BJ (cell line): ENCODE measurements at regions not wholly inside any gene's neighbourhood (a gene's known extent, or its start where the extent isn't known, plus 50 kb on each side); places are given as distances from the start of the nearest gene placed in this dataset.

Experiments used
- CTCF ChIA-PET: fragments of 350-600 bp; formaldehyde crosslinking; extraction: SDS; loops from one replicate; lab custom pipeline; 2021; ENCODE audit warnings: antibody characterized with exemption, inconsistent platforms; lab: Yijun Ruan, JAX
- POLR2A ChIA-PET: fragments of 300-600 bp; sonication (Branson Sonifier 250); formaldehyde crosslinking; extraction: SDS; loops from one replicate; lab custom pipeline; 2021; ENCODE audit warnings: antibody characterized with exemption; lab: Charles Lee
- DNase-seq: peaks from one replicate; pipeline ENCODE4 v3.0.0-alpha.2; 2011; ENCODE audit warnings: low read depth
- H3K27me3 ChIP-seq: 2 replicates; pipeline ENCODE4 v1.6.0; 2011; ENCODE audit warnings: low read length; ENCODE audit not compliant: control insufficient read depth, insufficient read depth
- H3K36me3 ChIP-seq: 2 replicates; pipeline ENCODE4 v1.5.1; 2011; ENCODE audit warnings: low read length; ENCODE audit not compliant: control insufficient read depth, insufficient read depth
- H3K4me3 ChIP-seq: 2 replicates; pipeline ENCODE4 v1.5.1; 2011; ENCODE audit warnings: low read depth, mild to moderate bottlenecking, control low read depth, low read length
- CTCF ChIP-seq: IDR thresholded peaks from 2 replicates; pipeline ENCODE4 v1.5.1; 2011; ENCODE audit warnings: low read depth, mild to moderate bottlenecking, control low read depth, inconsistent platforms, low read length, moderate library complexity; ENCODE audit not compliant: insufficient read depth

- CTCF ChIA-PET = no interaction called here
These were observed 124.2 kb downstream of the CEBPB start for GRCh38 chr20:50314678-50315335.

GRCh38 chr20:50315586-50316551 lies 125.2 kb downstream of the CEBPB start:
- DNase-seq = no peak
- H3K27me3 ChIP-seq = no peaks in the 10 kb centered on the region
- TF ChIP-seq CTCF = no peak
- POLR2A ChIA-PET = no interaction called here
- no peak overlapping the region for H3K4me3 ChIP-seq
- H3K36me3 ChIP-seq = no peaks in the 10 kb centered on the region
- CTCF ChIA-PET = interaction anchor here (0.8 kb wide), 1 partner anchor 244 kb away, joined by 3 read pairs; no protein-coding TSS in a partner anchor

More at GRCh38 chr20:50314678-50315335, 124.2 kb downstream of the CEBPB start:
- POLR2A ChIA-PET = no interaction called here
- Histone ChIP-seq H3K27me3 (no peaks in the 10 kb centered on the region), H3K36me3 (no peaks in the 10 kb centered on the region), H3K4me3 (no peak overlapping the region)
- no peak for DNase-seq
- no peak for TF ChIP-seq CTCF

- TF ChIP-seq CTCF = no peak
- Histone ChIP-seq H3K4me3 (no peak overlapping the region), H3K27me3 (no peaks in the 10 kb centered on the region), H3K36me3 (no peaks in the 10 kb centered on the region)
- DNase-seq = no peak
- ChIA-PET POLR2A (no interaction called here), CTCF (interaction anchor here (0.7 to 0.9 kb wide), 3 partner anchors 9 to 246 kb away, joined by 3 read pairs; no protein-coding TSS in a partner anchor)
These were observed 126.5 kb downstream of the CEBPB start for GRCh38 chr20:50317116-50317515.

- ChIA-PET CTCF (interaction anchor here (0.6 to 0.7 kb wide), 2 partner anchors 126 to 138 kb away, joined by 3 read pairs; no protein-coding TSS in a partner anchor), POLR2A (no interaction called here)
- H3K36me3 ChIP-seq = no peaks in the 10 kb centered on the region
- H3K4me3 ChIP-seq = no peak overlapping the region
- H3K27me3 ChIP-seq = no peaks in the 10 kb centered on the region
- no peak for TF ChIP-seq CTCF
- DNase-seq = no peak
These were observed 127.0 kb downstream of the CEBPB start for GRCh38 chr20:50317609-50318008.

GRCh38 chr20:50318710-50319109 lies 128.1 kb downstream of the CEBPB start:
- no peaks in the 10 kb centered on the region for H3K36me3 ChIP-seq
- no peaks in the 10 kb centered on the region for H3K27me3 ChIP-seq
- no peak for DNase-seq
- POLR2A ChIA-PET = no interaction called here
- TF ChIP-seq CTCF = no peak
- CTCF ChIA-PET = no interaction called here
- no peak overlapping the region for H3K4me3 ChIP-seq
